ENCODE measurements at regions not wholly inside any gene's neighbourhood (a gene's known extent, or its start where the extent isn't known, plus 50 kb on each side); places are given as distances from the start of the nearest gene placed in this dataset.
"Not testable (repeated sequence)": the region's sequence is repeated elsewhere in the genome, so short reads cannot be mapped to it uniquely, and the experiment has no call there.

- DNase-seq, result no peak
Observed at GRCh38 chr5:24145806-24146205, 499.0 kb downstream of the CDH10 start.

GRCh38 chr5:24161559-24161958 lies 483.2 kb downstream of the CDH10 start:
- no peak for DNase-seq

- DNase-seq, result no peak
Observed at GRCh38 chr5:24162343-24162742, 482.4 kb downstream of the CDH10 start.

- DNase-seq, result no peak
Observed at GRCh38 chr5:24163091-24163490, 481.7 kb downstream of the CDH10 start.

GRCh38 chr5:24167806-24168205 lies 477.0 kb downstream of the CDH10 start:
- DNase-seq, result no peak

GRCh38 chr5:24170026-24170425 lies 474.8 kb downstream of the CDH10 start:
- no peak for DNase-seq

GRCh38 chr5:24170930-24171329 lies 473.8 kb downstream of the CDH10 start:
- not testable (repeated sequence) for DNase-seq

GRCh38 chr5:24177821-24178220 lies 467.0 kb downstream of the CDH10 start:
- DNase-seq, result no peak

- no peak for DNase-seq
Observed at GRCh38 chr5:24183981-24184380, 460.8 kb downstream of the CDH10 start.

- no peak for DNase-seq
Observed at GRCh38 chr5:24188216-24188925, 456.4 kb downstream of the CDH10 start.

GRCh38 chr5:24196789-24197188 lies 448.0 kb downstream of the CDH10 start:
- no peak for DNase-seq

GRCh38 chr5:24208686-24209106 lies 436.1 kb downstream of the CDH10 start:
- DNase-seq, result no peak

GRCh38 chr5:24215114-24215513 lies 429.7 kb downstream of the CDH10 start:
- DNase-seq, result peak; percentile 30

GRCh38 chr5:24222876-24223275 lies 421.9 kb downstream of the CDH10 start:
- no peak for DNase-seq

GRCh38 chr5:24225051-24225450 lies 419.7 kb downstream of the CDH10 start:
- peak; percentile 79 for DNase-seq

GRCh38 chr5:24226479-24226878 lies 418.3 kb downstream of the CDH10 start:
- no peak for DNase-seq

- not testable (repeated sequence) for DNase-seq
Observed at GRCh38 chr5:24227881-24228280, 416.9 kb downstream of the CDH10 start.

- no peak for DNase-seq
Observed at GRCh38 chr5:24232041-24232440, 412.7 kb downstream of the CDH10 start.

- DNase-seq, result peak; percentile 62
Observed at GRCh38 chr5:24232929-24233498, 411.8 kb downstream of the CDH10 start.

GRCh38 chr5:24235946-24236345 lies 408.8 kb downstream of the CDH10 start:
- DNase-seq, result no peak

GRCh38 chr5:24245821-24246220 lies 399.0 kb downstream of the CDH10 start:
- DNase-seq, result no peak

GRCh38 chr5:24264547-24264946 lies 380.2 kb downstream of the CDH10 start:
- no peak for DNase-seq

- DNase-seq, result no peak
Observed at GRCh38 chr5:24265306-24265705, 379.5 kb downstream of the CDH10 start.

GRCh38 chr5:24268482-24269056 lies 376.2 kb downstream of the CDH10 start:
- peak; percentile 60 for DNase-seq

Data from OCI-M1 (cell line).